PC-3 (cell line): ENCODE measurements at regions not wholly inside any gene's neighbourhood (a gene's known extent, or its start where the extent isn't known, plus 50 kb on each side); places are given as distances from the start of the nearest gene placed in this dataset.

Experiments
- EZH2 ChIP-seq: fragments of 300-600 bp; sonication (generic); IDR thresholded peaks from one replicate; pipeline ENCODE4 v1.6.1; 2017; ENCODE audit warnings: antibody characterized with exemption, mild to moderate bottlenecking, low read length; ENCODE audit not compliant: unreplicated experiment
- EZH2phosphoT487 ChIP-seq: fragments of 300-600 bp; sonication (generic); IDR thresholded peaks from 2 replicates; pipeline ENCODE4 v1.6.1; 2018; ENCODE audit warnings: mild to moderate bottlenecking, antibody characterized with exemption, low read length, borderline replicate concordance
- TF ChIP-seq, protein P1 (sequence below): fragments of 300-600 bp; sonication (generic); conservative IDR thresholded peaks from 2 replicates; pipeline ENCODE4 v1.5.1; 2017; ENCODE audit warnings: antibody characterized with exemption, low read depth, mild to moderate bottlenecking, low read length

DNA sequence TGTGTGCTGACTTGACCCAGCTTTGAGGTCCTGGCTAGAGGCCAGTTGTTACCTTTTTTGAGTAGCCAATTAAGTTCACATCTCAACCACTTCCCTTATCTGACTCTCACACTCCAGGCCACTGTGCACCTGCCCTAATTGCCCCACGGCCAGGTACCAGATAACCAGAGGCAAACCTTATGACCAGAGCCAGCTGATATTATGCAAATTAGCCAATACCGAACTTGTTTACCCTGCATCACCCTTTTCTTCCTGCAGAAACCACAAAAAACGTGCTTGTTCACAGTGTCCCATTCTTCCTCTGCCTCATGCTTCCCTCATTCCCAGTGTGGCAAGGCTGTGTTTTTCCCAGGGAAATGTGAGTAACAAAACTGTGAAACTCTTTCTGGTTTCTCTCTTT lies 89.3 kb downstream of the HTR1B start:
- TF ChIP-seq EZH2 (no peak), EZH2phosphoT487 (no peak)
- TF ChIP-seq, protein P1, sequence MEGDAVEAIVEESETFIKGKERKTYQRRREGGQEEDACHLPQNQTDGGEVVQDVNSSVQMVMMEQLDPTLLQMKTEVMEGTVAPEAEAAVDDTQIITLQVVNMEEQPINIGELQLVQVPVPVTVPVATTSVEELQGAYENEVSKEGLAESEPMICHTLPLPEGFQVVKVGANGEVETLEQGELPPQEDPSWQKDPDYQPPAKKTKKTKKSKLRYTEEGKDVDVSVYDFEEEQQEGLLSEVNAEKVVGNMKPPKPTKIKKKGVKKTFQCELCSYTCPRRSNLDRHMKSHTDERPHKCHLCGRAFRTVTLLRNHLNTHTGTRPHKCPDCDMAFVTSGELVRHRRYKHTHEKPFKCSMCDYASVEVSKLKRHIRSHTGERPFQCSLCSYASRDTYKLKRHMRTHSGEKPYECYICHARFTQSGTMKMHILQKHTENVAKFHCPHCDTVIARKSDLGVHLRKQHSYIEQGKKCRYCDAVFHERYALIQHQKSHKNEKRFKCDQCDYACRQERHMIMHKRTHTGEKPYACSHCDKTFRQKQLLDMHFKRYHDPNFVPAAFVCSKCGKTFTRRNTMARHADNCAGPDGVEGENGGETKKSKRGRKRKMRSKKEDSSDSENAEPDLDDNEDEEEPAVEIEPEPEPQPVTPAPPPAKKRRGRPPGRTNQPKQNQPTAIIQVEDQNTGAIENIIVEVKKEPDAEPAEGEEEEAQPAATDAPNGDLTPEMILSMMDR = no peak
